ENCODE measurements at regions not wholly inside any gene's neighbourhood (a gene's known extent, or its start where the extent isn't known, plus 50 kb on each side); places are given as distances from the start of the nearest gene placed in this dataset.

DNA sequence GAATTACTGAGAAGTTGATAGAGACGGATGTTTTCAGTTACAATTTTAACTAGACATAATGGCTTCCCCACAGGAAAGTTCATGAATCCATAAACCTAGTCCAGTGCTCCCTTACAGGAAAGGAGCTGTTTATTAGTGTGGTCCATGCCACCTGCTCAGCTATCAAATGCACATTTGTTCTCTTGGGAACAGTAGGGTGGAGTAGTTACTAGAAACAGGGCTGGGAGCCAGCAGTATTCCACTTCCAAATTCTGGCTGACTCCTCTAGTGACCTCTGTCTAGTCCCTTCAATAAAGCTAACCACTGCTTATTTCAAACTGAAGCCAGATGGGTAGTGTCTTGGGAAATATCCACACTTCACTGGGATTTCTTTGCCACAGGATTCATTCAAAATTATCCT lies 88.4 kb upstream of the TLL1 start:
- TF ChIP-seq, protein P1, sequence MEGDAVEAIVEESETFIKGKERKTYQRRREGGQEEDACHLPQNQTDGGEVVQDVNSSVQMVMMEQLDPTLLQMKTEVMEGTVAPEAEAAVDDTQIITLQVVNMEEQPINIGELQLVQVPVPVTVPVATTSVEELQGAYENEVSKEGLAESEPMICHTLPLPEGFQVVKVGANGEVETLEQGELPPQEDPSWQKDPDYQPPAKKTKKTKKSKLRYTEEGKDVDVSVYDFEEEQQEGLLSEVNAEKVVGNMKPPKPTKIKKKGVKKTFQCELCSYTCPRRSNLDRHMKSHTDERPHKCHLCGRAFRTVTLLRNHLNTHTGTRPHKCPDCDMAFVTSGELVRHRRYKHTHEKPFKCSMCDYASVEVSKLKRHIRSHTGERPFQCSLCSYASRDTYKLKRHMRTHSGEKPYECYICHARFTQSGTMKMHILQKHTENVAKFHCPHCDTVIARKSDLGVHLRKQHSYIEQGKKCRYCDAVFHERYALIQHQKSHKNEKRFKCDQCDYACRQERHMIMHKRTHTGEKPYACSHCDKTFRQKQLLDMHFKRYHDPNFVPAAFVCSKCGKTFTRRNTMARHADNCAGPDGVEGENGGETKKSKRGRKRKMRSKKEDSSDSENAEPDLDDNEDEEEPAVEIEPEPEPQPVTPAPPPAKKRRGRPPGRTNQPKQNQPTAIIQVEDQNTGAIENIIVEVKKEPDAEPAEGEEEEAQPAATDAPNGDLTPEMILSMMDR (IDR thresholded peaks at IDR 0.05): no peak
- ChIA-PET POLR2A (no interaction called here), CTCF (no interaction called here)
- no peaks in the 10 kb centered on the region for H3K27me3 ChIP-seq (ENCODE audit: control insufficient read depth in 1 of 2, insufficient read depth in 2 of 2, low read length in 2 of 2)
- Mint-ChIP-seq H3K36me3 (ENCODE audit: low read depth) (no peaks in the 10 kb centered on the region), H3K4me1 (ENCODE audit: low read depth) (no peaks in the 10 kb centered on the region), H3K27me3 (no peaks in the 10 kb centered on the region), H3K27ac (no peak overlapping the region), H3K4me3 (no peak overlapping the region), H3K9me3 (peaks cover 4% of the 10 kb centered on the region)
- H3K4me3 ChIP-seq (ENCODE audit: low read length): no peak overlapping the region
- ATAC-seq (ENCODE audit: poor library complexity) (no peak), DNase-seq (no peak)
- intact Hi-C loops (cut with DNase I, micrococcal nuclease): no loop called here
- H3K36me3 ChIP-seq (ENCODE audit: insufficient read depth, low read length): no peaks in the 10 kb centered on the region
- H3K4me1 ChIP-seq (ENCODE audit: insufficient read depth, low read length): no peaks in the 10 kb centered on the region
- H3K27ac ChIP-seq (ENCODE audit: low read depth in 1 of 2, low read length in 2 of 2): no peak overlapping the region
- H3K9me3 ChIP-seq (ENCODE audit: control insufficient read depth in 1 of 2, insufficient read depth in 1 of 2, low read length in 2 of 2): no peaks in the 10 kb centered on the region

DNA sequence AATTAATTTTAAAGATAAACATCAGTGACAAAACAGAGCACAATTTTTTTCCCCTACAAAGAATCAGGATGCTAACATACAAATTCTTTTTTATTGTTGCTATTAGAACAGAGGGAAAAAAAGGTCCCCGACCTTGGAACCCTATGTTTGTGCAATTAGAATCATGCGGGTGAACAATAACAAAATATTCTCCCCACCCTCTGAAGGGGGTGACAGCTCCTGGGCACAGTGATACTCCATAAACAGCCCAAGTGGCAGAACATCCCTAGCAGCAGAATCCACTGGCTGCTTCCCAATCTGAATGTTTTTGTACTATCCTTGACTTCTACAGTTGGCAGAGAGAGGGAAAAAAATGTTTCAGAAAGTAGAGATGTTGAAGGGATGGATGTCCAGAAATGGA lies 87.7 kb upstream of the TLL1 start:
- ATAC-seq (ENCODE audit: poor library complexity) (no peak), DNase-seq (no peak)
- no peaks in the 10 kb centered on the region for H3K27me3 ChIP-seq (ENCODE audit: control insufficient read depth in 1 of 2, insufficient read depth in 2 of 2, low read length in 2 of 2)
- H3K4me3 ChIP-seq (ENCODE audit: low read length): no peak overlapping the region
- ChIA-PET CTCF (no interaction called here), POLR2A (no interaction called here)
- no peak overlapping the region for H3K4me3 Mint-ChIP-seq
- TF ChIP-seq, protein P1 (IDR thresholded peaks at IDR 0.05): no peak
- H3K4me1 ChIP-seq (ENCODE audit: insufficient read depth, low read length): no peaks in the 10 kb centered on the region
- H3K27ac Mint-ChIP-seq: no peak overlapping the region
- H3K9me3 Mint-ChIP-seq: peaks cover 4% of the 10 kb centered on the region
- no peaks in the 10 kb centered on the region for H3K36me3 ChIP-seq (ENCODE audit: insufficient read depth, low read length)
- no peaks in the 10 kb centered on the region for H3K36me3 Mint-ChIP-seq (ENCODE audit: low read depth)
- H3K4me1 Mint-ChIP-seq (ENCODE audit: low read depth): no peaks in the 10 kb centered on the region
- no peaks in the 10 kb centered on the region for H3K9me3 ChIP-seq (ENCODE audit: control insufficient read depth in 1 of 2, insufficient read depth in 1 of 2, low read length in 2 of 2)
- intact Hi-C loops (cut with DNase I, micrococcal nuclease): no loop called here
- no peak overlapping the region for H3K27ac ChIP-seq (ENCODE audit: low read depth in 1 of 2, low read length in 2 of 2)
- no peaks in the 10 kb centered on the region for H3K27me3 Mint-ChIP-seq

DNA sequence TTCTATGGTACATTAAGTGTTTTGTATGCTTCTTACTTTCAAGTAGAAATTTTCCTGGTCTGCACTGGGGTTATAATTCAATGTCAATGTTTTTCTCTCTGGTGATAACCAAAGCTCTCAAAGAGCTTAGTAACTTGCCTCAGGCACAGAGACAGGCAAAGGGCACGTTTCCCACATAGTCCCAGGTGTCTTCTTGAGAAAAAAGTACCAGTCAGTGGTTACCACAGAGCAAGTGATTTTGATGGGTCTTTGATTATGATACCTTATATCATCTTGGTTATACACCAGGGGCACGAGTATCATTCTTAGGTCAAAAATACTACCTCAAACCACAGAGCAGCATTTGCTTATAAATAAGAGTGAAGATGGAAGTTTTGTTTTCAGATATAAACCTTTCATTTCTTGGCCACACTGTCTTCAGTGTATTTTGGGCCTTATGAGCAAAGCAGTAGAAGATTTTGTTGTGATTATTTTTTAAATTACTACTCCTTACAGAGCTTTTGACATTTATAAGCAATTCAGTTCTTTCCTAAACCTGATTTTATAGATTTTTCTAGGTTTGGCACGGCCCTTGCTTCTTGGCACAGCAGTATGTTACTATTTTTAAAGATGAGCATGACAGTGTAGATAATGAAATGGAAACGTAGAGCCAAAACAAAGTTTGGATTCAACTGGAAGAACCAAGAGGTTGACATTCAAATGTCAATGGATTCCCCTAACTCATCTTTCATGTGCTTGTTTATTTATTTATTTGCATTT lies 85.3 kb upstream of the TLL1 start:
- Mint-ChIP-seq H3K4me3 (no peak overlapping the region), H3K9me3 (no peaks in the 10 kb centered on the region), H3K4me1 (ENCODE audit: low read depth) (no peaks in the 10 kb centered on the region), H3K36me3 (ENCODE audit: low read depth) (no peaks in the 10 kb centered on the region), H3K27ac (no peak overlapping the region), H3K27me3 (no peaks in the 10 kb centered on the region)
- Histone ChIP-seq H3K4me1 (ENCODE audit: insufficient read depth, low read length) (no peaks in the 10 kb centered on the region), H3K9me3 (ENCODE audit: control insufficient read depth in 1 of 2, insufficient read depth in 1 of 2, low read length in 2 of 2) (no peaks in the 10 kb centered on the region), H3K27me3 (ENCODE audit: control insufficient read depth in 1 of 2, insufficient read depth in 2 of 2, low read length in 2 of 2) (no peaks in the 10 kb centered on the region), H3K36me3 (ENCODE audit: insufficient read depth, low read length) (no peaks in the 10 kb centered on the region), H3K4me3 (ENCODE audit: low read length) (no peak overlapping the region), H3K27ac (ENCODE audit: low read depth in 1 of 2, low read length in 2 of 2) (no peak overlapping the region)
- intact Hi-C loops (cut with DNase I, micrococcal nuclease): no loop called here
- TF ChIP-seq, protein P1 (IDR thresholded peaks at IDR 0.05): no peak
- DNase-seq (no peak), ATAC-seq (ENCODE audit: poor library complexity) (no peak)
- POLR2A ChIA-PET: no interaction called here
- CTCF ChIA-PET: no interaction called here
